Left lobe of liver (tissue), 2 donors: ENCODE measurements at regions not wholly inside any gene's neighbourhood (a gene's known extent, or its start where the extent isn't known, plus 50 kb on each side); places are given as distances from the start of the nearest gene placed in this dataset.
"Not testable (repeated sequence)": the region's sequence is repeated elsewhere in the genome, so short reads cannot be mapped to it uniquely, and the experiment has no call there.

ENCODE experiments used
- ATAC-seq: fragments of 200-7000 bp; cut with Tn5 transposase; one replicate; pipeline ENCODE4 v1.9.1; 2020; ENCODE audit warnings: mild to moderate bottlenecking, moderate library complexity
- DNase-seq: peaks from one replicate; pipeline ENCODE4 v3.0.0-alpha.2; 2020; ENCODE audit warnings: low spot score
- donor health status: DM: no; HTN: no; CAD: no; lungs with moderate emphysema.
- donor health status: DM: no; HTN: yes; CAD: no.

DNA sequence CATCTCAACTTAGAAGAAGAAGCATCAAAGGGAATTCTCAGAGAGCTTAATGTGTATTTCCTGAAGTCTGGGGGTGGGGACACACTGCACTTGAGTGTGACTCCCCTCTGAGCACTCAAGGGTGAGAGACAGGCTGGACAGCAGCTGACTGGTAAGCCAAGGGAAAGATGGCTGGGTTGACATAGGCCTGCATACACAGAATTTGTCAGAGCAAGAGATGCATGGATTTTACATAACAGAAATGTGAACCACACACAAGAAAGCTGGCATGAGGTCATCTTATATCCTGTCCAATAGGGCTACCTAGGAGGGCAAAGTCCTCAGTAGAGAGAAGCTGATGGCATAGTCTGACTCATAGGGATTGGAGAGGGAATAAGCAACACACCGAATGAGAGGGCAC lies 114.3 kb upstream of the EPB41L4A start:
- no peak for DNase-seq
- ATAC-seq: peak; percentile 76

DNA sequence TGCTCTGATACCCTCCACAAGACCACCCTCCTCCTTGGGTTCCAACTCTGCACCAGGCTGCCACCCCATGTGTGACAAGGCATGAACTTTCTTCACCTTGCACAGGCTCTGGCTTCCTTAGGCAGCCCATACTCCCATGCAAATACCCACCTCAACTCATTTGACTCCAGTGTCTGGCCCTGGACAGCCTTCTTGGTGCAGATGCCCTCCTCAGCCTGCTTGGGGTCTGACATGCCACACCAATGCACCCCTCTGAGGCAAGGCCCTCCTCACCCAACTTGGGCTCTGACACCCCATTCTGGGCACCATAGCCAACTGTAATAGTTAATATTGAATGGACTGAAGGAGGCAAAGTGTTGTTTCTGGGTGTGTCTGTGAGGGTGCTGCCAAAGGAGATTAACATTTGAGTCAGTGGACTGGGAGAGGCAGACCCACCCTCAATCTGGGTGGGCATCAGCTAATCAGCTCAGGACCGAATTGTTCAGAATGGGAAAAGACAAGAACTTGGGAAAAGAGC lies 115.0 kb upstream of the EPB41L4A start:
- no peak for ATAC-seq
- no peak for DNase-seq

DNA sequence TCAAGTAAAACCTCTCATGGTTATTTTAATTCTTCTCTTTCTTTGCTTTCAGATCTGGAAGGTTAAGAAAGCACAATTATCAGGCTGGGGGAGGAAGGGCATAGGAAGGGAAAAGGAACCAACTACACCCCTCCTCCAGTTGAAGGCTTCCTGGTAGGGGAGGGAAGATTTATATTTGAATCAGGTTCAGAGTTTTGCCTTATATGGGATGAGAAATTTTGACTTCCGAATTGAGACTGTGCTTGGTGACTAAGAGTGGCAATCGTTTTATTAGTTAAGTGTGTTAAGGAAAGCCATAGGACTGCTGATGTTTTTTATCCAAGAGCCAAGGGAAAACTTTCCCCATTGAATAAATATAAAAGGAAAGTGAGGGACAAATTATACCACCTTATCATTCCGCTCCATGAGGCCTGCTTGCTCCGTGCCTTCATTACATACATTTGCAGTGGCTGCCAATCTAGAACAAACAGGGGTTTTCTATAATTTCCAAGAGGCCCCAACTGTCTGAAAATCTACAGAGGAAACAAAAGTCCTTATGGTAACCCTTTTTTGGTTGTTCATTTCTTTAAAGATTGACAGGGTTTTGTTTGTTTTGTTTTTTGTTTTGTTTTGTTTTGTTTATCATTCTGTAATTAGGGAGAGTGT lies 115.7 kb upstream of the EPB41L4A start:
- ATAC-seq (peak; percentile 30), DNase-seq (no peak)

- no peak for ATAC-seq
Measured at GRCh38 chr5:112535356-112535755, 116.3 kb upstream of the EPB41L4A start.

GRCh38 chr5:112544558-112544957 lies 125.5 kb upstream of the EPB41L4A start:
- DNase-seq, ATAC-seq: not testable (repeated sequence)

More at GRCh38 chr5:112535356-112535755, 116.3 kb upstream of the EPB41L4A start:
- no peak for DNase-seq

- DNase-seq (no peak), ATAC-seq (no peak)
Measured at GRCh38 chr5:112546946-112547592, 128.0 kb upstream of the EPB41L4A start.

- no peak for DNase-seq
- ATAC-seq: no peak
Measured at GRCh38 chr5:112548246-112548881, 129.3 kb upstream of the EPB41L4A start.

DNA sequence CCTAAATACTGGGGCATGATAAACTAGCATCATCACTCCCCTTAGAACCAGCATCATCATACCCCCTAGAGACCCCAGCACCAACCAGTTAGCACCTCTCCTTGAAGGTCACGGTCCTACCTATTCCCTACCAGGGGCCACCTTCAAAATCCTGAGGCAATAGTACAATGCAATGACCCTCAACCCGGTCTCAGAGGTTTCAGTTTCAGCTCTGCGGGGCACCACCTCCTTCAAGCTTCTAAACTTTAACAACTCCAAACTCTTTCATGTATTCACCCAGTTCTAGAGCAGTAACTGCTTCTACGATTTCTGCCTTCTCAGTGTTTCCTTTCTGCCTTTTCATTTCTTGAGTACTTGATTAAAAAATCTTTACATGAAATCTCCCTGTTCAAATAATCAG lies 130.1 kb upstream of the EPB41L4A start:
- no peak for ATAC-seq
- DNase-seq: no peak

DNA sequence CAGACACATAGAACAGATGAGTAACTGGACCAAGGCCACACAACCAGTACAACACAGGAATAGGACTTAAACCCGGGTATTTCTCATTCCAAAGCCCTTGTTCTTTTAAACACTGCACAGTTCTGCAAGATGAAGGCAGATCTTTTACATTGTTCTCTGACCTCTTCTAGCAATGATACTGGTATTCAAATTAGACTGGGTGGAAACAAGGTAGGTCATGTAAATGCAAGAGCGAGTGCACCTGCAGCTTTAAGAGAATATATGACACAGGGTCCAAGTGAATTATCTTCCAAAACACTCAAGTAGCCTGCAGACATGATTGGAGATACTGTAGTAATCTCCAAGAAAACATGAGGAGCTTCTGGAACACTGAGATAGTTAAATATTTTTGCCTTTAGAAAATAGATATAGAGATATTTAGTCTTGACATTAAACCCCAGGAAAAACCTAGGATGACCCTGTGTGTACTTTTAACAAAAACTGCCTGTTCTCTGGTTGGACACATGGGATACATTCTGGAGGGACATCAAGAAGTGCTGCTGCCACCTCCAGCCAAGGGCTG lies 130.6 kb upstream of the EPB41L4A start:
- no peak for DNase-seq
- no peak for ATAC-seq

GRCh38 chr5:112551419-112552032 lies 132.4 kb upstream of the EPB41L4A start:
- DNase-seq: no peak
- ATAC-seq: peak; percentile 95

GRCh38 chr5:112552216-112552615 lies 133.1 kb upstream of the EPB41L4A start:
- DNase-seq (no peak), ATAC-seq (no peak)

DNA sequence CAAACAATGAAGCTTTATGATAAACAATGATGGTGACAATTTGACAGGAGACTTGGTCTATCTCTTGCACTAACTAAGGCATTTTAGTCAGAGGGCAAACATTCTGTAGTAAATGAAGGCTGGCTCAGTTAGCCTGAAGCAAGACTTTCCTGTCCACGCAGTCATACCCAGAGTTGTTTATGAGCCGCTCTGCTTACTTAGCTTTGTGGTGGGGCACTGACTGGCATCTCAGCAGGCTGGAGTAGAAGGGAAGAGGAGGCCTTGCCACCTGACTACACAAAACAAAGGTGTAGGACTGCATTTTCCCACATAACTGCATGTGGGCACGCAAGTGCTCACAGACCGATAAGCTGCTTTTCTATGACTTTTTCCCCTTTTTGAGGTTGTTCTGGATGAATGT lies 133.7 kb upstream of the EPB41L4A start:
- DNase-seq: no peak
- no peak for ATAC-seq

DNA sequence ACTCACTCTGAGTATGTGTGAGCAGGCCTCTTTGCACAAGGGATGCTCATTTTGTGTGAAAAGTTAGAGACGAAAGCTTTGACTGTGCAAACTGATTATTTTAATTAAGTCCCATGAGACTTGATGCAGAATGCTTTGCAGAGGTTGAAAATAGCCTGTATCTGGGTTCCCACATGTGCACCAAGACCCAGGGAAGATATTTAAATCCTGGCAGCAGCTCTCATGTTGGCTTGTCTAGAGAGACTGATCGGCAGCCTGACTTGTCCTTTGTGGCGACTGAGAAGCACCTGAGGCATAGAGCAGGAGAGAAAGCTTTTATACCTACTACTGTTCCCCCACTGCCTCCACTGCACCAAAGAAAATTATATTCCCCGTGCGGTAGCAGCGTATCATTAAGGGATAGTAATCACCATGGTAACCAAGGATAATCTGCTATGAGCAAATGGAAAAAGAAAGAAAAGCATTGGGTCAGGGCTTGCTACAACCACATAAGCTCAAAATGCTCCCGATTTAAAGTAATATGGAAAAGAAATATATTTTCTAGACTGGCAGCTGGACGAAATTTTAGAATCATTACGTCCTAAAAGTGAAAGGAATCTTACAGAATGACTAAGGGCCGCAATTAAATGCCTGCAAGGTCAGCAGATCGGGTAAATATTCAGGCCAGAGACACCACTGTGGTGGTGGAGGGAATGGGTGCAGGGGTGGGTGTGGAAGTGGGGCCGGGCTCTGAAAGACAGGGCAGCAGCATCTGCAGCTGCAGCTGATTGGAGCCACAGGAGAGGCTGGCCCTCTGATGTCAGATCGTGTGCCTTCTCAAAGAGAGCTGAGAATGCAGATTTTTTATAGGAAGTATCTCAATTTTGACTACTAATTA lies 135.3 kb upstream of the EPB41L4A start:
- DNase-seq (no peak), ATAC-seq (no peak)

GRCh38 chr5:112555197-112555596 lies 136.1 kb upstream of the EPB41L4A start:
- ATAC-seq (no peak), DNase-seq (no peak)

DNA sequence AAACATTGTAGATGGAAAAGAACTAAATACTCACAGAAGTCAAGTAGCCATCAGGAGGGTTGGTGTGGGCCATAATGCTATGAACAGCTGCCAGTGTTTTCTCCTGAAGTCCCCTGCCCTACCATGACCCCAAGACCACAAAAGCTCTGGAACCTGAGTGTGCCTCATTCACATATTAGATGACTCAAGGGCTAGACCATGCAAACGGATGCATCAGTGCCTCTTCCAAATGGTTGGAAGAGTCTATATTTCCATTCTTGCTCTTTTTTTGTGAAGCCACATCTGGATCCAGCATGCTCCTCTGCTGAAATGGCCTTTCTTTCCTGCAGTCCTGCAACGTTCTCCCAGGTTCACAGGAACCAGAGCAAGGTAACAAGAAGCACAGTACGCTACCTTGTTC lies 136.6 kb upstream of the EPB41L4A start:
- no peak for ATAC-seq
- DNase-seq: no peak

DNA sequence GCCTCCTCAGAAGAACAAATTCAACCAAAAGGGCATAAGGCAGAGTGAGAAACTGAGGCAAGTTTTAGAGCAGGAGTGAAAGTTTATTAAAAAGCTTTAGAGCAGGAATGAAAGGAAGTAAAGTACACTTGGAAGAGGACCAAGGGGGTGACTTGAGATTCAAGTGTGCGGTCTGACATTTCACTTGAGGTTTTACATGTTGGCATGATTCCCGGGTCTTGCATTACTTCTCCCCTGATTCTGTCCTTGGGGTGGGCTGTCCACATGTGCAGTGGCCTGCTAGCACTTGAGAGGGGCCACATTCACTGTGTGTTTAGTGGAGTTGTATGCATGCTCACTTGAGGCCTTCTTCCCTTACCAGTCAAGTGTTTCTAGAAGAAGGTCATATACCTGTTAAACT lies 140.4 kb upstream of the EPB41L4A start:
- not testable (repeated sequence) for DNase-seq, ATAC-seq

DNA sequence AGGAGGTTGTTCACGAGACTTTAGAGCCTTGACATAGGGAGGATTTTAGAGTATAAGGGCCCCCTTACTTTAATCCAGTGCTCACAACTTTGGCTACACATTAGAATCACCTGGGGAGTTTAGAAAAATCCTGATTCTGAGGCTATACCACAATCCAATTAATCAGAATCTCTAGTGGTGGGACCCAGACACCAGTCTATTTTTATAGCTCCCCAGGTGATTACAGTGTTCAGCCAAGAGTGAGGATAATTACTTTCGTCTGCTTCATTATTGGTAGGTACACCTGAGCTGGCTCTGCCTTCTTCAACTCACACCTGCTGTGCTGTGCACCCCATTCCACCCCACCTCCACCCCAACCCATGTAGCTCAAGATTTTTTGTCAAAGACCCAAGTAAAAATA lies 141.3 kb upstream of the EPB41L4A start:
- ATAC-seq: no peak
- no peak for DNase-seq

DNA sequence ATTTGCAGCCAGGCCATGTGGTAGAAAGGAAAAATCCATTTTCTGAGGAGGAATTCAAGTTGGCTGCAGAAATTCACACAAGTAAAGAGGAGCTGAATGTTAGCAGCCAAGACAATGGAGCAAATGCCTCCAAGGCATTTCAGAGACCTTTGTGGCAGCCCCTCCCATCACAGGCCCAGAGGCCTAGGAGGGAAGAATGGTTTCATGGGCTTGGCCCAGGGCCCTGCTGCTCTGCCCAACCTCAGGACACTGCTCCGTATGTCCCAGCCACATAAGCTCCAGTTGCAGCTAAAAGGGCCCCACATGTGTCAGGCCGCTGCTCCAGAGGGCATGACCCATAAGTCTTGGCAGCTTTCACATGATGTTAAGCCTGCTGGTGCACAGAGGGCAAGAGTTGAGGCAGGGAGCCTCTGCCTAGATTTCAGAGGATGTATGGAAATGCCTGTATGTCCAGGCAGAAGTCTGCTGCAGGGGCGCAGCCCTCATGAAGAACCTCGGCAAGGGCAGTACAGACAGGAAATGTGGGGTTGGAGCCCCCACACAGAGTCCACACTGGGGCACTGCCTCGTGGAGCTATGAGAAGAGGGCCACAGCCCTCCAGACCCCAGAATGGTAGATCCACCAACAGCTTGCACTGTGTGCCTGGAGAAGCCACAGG lies 144.2 kb upstream of the EPB41L4A start:
- no peak for ATAC-seq

DNA sequence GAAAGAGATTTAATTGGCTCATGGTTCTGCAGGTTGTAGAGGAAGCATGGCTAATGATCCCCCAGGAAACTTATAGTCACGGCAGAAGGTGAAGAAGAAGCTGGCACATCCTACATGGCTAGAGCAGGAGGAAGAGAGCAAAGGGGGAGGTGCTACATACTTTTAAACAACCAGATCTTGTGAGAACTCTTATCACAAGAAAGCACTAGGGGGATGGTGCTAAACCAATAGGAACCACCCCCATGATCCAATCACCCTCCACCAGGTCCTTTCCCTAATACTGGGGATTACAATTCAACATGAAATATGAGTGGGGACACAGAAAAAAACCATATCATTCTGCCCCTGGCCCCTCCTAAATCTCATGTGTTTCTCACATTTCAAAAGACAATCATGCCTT lies 147.2 kb upstream of the EPB41L4A start:
- no peak for ATAC-seq

More for the DNA sequence above, 144.2 kb upstream of the EPB41L4A start:
- DNase-seq: no peak

DNA sequence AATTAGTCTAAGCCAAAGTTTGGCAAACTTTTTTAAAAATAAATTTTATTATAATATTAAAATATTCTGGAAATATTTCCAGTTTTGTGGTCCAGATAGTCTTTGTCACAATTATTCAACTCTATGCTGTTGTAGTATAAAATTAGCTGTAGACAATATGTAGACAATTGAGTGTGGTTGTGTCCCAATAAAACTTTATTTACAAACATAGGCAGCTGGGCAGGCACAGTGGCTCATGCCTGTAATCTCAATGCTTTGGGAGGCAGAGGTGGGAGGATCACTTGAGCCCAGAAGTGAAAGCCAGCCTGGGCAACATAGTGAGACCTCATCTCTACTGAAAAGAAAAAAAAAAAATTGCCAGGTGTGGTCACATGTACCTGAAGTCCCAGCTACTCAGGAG lies 150.5 kb upstream of the EPB41L4A start:
- DNase-seq (no peak), ATAC-seq (no peak)

More for the DNA sequence above, 147.2 kb upstream of the EPB41L4A start:
- no peak for DNase-seq
